ENCODE measurements at regions not wholly inside any gene's neighbourhood (a gene's known extent, or its start where the extent isn't known, plus 50 kb on each side); places are given as distances from the start of the nearest gene placed in this dataset.
"Not testable (repeated sequence)": the region's sequence is repeated elsewhere in the genome, so short reads cannot be mapped to it uniquely, and the experiment has no call there.

DNA sequence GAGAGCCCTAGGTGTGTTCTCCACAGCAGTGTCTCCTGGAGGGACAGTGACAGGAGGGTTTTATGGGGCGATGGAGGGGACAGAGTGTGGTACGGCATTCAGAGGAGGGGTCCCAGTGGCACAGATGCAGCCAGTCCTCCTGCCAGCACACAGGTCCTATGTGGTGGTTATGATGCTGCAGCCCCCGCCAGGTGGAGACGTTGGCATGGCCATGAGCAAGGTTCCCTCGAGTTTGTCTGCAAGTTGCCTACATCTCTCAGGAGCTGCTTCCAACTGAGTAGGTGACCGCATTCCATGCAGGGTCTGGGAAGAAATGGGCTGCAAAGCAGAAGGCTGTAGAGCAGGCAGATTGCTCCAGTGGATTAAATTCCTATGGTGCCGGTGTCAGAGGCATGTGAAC lies 646.0 kb downstream of the TBC1D22A start:
- DNase-seq (ENCODE audit: low spot score), result no peak

DNA sequence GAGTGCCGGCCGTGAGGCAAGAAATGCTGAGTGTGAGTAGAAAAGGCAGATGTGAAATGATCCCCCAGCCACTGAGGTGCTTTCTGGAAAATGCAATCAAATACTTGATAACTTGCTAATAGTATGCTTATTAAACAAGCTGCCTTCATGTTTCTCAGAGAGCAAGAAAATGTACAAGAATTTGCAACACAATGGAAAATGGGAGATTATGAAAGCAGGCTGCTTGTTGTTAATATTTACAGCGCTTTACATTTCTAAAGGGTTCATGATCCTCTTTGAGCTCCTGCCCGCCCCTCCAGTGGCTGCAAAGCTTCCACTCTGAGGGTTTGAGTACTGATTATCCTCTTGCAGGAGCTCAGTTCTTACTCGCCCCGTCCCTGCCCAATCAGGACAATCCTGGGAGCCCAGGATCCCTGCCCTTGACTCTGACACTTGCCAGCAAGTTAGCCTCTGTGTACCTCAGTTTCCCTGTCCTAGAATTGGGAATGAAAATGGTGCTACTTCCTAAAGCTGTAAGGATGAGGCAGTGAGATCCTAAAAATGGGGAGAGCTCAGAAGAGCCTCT lies 645.1 kb downstream of the TBC1D22A start:
- DNase-seq (ENCODE audit: low spot score), result no peak

DNA sequence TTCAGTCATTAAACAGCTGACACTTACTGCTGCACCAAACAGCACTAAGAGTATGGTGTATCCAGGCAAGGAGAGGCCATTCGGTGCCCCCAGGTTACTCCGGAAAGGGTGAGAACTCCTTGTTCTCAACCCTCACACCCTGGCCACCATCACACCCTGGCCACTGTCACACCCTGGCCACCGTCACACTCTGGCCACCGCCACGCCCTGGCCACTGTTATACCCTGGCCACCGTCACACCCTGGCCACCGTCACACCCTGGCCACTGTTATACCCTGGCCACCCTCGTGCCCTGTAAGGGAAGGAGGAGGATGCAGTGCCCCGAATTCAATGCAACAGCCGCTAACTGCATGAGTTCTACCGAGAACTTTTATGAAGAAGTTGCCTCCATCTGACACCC lies 644.4 kb downstream of the TBC1D22A start:
- no peak for DNase-seq (ENCODE audit: low spot score)

DNA sequence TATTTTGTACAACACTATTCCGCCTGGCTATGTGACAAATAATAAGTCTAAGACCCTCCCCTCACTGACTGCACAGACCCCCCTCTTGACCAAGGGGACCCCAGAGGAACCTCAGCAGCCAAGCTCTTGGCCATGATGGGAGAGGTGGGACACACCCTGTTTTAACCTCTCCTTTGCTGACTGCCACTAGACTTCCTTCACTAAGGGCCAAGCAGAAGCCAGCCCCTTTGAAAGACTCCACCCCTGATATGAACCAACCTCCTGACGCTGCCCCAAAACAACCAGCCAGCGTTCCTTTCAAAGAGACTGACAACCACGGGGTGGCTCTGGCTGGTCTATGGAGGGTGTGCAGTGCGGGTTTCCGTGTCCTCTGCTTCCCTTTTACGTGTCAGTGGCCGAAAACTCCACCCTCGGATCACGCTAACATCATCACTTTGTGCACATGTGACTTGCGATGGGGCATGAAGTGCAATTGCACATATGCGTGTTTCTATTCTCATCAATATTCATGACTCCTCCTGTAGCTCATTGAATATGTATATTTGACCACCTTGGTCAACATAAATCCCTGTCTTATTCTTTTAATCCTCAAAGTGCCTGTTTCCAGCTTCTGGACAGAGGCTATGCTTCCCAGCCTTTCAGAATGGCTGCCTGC lies 643.9 kb downstream of the TBC1D22A start:
- DNase-seq (ENCODE audit: low spot score), result no peak

DNA sequence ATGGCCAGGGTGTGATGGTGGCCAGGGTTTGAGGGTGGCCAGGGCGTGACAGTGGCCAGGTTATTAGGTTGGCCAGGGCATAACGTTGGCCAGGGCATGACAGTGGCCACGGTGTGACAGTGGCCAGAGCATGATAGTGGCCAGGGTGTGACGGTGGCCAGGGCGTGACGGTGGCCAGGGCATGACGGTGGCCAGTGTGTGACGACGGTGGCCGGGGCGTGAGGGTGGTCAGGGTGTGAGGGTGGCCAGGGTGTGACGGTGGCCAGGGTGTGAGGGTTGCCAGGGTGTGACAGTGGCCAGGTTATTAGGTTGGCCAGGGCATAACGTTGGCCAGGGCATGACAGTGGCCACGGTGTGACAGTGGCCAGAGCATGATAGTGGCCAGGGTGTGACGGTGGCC lies 642.8 kb downstream of the TBC1D22A start:
- DNase-seq (ENCODE audit: low spot score), result not testable (repeated sequence)

DNA sequence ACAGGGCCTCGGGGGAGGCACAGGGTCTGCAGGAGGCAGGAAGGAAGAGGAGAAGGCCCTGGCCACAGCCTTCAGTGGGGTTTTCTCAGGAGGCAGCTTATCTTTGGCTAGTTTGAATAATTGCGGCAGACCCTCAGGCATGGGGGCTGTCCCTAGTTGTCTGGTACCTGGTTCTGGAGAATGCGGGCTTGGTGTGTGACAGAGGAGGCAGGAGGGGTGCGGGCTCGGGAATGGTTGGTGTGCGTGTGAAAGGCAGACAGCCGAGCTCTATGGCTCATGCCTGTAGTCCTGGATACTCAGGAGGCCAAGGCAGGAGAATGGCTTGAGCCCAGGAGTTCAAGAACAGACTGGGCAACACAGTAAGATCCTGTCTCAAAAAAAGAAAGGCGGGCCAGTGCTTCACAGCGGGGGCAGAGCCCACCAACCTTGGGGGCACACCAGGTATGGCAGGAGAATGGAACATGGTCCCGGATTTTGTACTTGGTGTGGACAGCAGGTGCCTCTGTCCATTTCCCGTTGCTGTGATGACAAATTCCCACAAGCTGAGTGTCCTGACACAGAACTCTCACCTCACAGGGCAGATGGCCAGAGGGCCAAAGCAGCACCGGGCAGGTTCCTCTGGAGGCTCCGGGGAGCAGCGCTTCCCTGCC lies 640.6 kb downstream of the TBC1D22A start:
- DNase-seq (ENCODE audit: low spot score), result no peak

DNA sequence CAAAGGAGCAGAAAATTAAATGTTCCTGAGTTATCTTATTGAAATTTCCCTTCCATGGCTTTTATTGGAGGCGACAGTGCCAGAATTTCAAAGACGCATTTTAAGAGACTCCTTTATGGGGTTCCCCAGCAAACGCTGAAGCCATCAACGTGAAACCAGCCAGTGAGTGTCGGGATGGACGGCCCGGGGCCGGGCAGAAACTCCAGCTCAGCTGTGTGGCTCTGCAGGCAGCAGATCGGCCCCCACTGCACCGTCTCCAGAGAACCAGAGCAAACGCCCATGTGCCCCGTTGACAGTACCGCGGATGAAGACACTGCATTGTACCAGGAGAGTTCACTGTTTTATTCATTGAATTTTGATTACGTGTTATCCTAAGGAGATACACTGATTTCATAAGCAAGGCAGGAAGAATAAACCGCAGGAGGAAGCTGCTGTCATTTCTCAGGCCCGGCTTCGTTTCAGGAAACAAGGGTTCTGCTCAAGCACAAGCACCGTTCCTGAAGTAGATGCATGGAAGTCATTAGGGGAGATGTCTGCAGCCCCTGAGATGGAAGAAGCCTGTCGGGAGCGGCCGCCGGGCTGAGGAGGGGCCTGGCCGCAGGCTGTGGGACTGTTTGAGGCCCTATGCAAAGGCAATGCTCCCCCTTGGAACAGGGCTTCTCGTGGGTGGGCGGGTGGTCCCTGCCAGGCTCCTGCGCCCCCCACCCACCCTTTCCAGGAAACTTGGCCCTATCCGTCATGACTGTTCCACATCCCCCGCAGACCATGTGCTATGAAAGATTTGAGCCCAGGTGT lies 639.7 kb downstream of the TBC1D22A start:
- DNase-seq (ENCODE audit: low spot score), result no peak

DNA sequence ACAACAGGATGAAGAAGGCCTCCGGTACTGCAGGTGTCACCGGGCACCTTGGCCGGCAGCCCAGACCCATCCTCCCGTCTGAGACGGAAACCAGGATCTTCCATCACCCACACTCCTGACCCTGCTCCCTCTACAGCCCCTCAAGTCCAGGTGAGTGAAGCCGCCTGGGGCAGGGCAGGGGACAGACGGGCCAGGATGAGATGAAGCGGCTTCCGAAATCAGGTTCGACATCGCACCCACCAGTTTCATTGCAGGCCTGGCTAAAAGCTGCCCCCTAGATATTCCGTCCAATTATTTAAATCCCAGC lies 639.1 kb downstream of the TBC1D22A start:
- DNase-seq (ENCODE audit: low spot score), result no peak

DNA sequence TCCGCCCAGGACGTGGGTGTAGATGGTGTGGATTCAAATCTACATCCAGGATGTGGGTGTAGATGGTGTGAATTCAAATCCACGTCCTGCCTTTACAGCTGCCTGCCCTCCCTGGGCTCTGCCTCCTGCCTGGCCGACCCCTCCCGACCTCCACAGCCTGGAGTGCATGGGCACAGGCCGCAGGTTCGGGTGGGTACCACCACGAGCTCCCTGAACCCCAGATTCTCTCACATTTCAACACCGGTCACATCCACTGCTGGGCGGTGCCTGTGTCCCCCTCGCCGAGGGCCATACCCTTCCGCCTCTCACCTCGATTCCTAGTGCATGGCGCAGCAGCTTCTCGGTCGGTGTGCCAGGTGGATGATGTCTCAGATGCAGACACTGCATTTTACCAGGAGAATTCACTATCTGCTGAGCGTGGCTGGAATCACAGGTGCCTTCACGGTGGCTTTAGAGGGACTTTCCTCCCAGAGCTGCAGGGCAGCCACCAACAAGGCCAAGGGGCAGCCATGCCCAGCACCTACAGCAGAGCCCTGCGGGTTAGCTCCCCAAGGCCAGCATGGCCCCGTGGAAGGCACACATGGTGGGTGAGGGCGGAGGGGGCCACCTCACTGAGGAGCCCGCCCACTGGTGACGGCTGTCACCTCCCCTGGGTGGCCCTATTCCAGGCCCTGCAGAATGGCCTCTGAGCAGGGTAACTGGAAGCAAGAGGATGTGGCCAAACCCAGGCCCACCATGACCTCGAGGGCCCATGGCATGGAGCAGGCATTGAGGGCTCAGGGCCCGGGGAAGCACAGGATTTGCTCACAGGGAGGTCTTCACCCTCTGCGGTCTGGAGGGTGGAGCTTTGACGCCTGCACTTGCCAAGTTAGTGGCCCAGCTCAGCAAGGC lies 638.5 kb downstream of the TBC1D22A start:
- DNase-seq (ENCODE audit: low spot score), result no peak

DNA sequence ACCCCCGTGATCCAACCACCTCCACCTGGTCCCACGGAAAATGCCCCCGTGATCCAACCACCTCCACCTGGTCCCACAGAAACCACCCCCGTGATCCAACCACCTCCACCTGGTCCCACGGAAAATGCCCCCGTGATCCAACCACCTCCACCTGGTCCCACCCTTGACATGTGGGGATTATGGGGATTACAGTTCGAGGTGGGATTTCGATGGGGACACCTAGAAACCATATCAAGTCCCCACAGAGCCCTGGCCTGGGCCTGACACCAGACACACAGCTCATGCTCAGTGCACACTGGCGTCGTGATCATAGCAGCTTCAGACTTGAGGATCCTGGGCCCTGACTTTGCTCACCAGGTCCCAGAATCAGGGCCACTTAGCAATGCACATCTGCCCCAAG lies 637.7 kb downstream of the TBC1D22A start:
- DNase-seq (ENCODE audit: low spot score), result not testable (repeated sequence)

DNA sequence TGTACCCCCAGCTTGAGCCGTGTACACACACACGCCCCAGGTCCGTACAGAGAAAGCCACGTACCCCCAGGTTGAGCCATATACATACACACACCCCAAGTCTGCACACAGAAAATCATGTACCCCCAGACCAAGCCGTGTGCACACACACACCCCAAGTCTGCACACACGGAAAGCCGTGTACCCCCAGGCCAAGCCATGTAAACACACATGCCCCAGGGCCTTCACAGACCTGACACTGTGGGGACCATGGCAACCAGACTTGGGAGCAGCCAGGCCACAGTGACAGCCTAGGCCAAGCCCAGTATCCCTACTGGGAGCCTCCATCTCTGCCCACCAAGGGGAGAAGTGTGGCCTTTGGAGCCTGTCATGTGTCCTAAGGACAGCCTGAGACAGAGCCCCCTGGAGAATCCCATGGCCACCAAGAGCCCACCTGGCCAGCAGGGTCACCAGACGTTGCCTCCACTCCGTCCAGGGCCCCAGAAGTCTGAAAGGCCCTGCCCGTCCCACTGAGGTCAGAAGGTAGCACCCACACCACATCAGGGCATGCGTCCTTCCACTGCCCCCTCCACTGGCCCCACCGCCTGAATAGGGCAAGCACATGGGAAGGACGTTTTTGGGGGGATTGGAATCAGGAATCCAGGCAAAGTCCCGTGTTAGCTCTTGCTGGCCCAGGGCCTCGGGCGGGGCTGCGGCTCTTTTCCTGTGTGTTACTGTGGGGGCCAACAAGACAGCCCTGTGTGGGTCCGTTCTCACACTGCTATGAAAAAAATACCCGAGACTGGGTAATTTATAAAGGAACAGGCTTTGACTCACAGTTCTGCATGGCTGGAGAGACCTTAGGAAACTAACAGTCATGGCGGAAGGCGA lies 636.7 kb downstream of the TBC1D22A start:
- DNase-seq (ENCODE audit: low spot score), result no peak

DNA sequence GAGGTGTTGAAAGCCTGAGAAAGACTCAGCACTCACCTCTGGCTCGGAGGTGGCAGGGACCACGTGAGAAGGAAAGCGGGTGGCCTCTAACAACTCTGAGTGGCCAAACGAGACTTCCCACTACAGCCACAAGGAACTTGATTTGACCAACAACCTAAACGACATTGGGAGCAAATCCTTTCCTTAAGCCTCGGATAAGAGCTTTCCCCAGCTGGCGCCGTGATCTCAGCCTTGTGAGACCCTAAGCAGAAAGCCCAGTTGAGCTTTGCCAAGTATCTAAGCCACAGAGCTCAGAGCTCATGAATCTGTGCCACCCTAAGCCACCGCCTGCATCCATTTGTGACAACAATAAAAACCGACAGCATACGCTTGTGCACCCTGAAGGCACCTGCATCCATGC lies 636.0 kb downstream of the TBC1D22A start:
- DNase-seq (ENCODE audit: low spot score), result no peak

DNA sequence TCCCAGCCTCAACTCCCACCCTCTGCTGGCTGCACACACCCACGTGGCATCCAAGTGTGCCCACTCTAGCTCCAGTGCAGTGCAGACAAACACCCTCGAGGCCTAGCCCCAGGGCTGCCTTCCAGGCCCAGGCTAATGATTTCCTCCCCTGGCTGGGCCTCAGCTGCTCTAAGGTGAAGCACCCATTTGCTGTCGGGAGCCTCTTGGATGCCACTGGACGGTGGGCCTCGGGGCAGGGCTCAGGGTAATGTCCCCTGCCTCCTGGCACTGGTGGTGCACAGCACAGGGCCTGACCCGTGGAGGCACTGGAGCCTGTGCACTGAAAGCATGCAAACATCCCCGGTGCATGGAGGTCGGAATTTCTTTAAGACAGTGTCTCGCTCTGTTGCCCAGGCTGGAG lies 635.2 kb downstream of the TBC1D22A start:
- DNase-seq (ENCODE audit: low spot score), result no peak

DNA sequence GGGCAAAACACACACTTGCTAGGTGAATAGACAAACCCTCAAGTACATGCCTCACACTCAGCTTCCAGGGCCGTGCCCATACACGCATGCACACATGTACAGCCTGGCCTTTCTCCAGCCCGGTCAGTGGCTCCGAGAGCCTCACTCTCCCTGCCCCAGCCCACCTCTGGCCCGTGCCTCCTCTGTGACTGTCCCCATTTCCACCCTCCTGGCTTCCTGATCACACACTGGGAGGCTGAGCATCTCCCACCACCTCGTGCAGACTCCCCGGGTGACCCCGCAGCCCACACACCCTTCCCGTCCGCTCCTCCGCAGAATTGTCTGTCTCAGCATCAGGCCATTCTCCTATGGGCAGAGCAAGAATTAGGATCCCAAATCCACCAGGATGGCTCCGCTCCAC lies 634.1 kb downstream of the TBC1D22A start:
- no peak for DNase-seq (ENCODE audit: low spot score)

DNA sequence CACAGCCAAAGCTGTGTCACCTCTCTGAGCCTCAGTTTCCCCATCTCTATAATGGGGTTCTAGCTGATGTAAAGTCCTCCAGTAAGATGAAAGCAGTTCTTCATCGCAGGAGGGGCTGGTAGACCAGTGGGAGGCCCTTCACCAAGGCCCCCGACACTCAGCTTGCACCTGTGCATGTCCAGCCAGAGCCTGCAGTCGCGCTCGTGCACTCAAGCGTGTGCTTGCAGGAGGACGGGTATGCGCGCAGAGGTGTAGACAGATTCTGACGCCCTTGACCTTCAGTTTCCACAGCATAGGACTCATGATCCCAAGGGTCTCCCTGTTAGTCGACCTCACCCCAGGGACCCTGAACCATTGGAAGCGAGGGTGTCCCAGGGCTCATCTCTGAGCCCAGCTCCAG lies 633.7 kb downstream of the TBC1D22A start:
- no peak for DNase-seq (ENCODE audit: low spot score)

DNA sequence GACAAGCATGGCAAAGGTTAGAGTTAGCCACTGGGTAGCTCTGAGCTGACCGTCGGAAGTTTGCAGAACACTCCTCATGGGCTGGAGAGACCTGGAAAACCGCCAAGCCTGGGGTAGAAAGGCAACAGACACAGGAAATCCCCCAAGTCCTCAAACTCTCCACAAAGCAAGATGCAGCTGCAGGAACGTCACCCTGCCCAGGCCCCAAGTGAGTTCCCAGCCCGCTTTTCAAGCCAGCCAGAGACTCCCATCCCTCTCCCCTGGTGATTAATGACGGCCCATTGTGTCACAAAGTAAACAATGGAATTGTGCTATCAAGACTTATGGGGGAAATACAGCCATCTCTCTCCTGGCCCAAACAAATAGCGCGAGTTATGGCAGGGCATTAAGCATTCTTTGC lies 633.0 kb downstream of the TBC1D22A start:
- no peak for DNase-seq (ENCODE audit: low spot score)

DNA sequence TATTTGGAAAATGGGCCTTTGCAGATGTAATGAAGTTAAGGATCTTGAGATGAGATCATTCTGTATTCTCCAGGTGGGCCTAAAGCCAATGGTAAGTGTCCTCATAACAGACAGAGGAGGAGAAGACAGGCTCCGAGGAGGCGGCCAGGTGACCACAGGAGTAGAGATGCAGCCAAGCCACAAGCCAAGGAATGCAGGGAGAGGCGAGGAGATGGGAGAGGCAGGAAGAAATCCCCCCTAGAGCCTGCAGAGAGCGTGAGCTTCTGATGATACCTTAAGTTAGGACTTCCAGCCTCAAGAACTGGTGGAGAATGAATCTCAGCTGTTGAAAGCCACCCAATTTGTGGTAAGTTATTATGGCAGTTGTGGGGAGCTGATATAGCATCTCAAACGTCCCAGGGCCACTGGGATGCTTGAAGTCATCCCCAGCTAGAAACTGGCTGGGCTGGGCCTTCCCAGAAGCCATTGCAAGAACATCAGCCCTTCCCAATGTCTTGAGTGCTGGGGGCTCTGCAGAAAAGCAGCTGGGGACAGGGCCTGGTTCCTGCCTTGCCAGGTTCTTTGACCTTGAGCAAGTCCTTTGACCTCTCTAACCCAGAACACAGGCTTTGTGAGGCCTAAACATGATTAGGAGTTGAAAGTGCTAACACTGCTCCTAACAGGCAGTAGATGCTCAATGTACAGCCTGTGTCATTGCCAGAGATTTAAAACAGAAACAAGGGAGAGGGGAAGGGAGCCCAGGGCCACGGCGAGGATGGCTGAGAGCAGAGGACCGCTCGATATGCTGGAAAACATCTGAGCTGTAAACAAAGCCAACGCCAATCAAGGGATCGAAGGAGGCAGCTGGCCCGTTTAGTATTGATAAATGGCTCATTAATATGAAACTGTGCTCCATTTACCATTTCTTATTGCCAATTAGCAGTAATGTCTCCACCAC lies 632.3 kb downstream of the TBC1D22A start:
- no peak for DNase-seq (ENCODE audit: low spot score)

DNA sequence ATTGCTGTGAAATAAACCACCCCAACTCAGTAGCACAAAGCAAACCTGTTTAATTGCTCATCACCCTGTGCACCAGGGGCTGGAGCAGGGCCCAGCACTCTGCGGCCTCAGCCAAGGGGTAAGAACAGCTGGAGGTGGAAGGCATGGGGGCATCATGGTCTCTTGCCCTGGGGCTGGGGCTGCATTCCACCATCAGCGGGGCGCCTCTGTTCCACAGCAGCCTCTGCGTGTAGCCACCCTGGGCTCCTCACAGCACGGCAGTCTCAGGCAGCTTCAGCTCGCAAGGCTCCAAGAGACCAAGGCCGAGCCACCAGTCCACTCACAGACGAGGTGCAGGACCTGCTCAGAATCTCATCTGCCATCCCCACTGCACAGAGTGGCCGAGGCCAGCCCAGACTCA lies 630.7 kb downstream of the TBC1D22A start:
- no peak for DNase-seq (ENCODE audit: low spot score)

DNA sequence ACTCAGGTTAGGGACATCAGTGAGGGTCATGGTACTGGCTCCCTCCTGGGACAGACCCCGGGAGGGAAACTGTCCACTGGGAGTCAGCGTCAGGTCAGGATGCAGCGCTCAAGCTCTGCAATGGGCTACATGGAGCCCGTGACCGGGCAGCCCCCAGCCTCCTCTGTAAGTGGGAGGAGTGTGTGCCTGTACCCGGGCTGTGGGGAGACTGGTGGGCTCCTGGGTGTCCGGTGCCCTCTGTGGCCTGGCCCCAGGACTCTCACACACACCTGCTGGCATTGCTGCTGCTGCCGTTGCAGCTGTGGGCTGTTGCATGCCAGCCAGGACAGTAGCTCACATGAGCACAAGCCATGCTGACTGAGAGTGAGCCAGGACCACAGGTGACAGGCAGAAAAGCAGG lies 630.3 kb downstream of the TBC1D22A start:
- no peak for DNase-seq (ENCODE audit: low spot score)

DNA sequence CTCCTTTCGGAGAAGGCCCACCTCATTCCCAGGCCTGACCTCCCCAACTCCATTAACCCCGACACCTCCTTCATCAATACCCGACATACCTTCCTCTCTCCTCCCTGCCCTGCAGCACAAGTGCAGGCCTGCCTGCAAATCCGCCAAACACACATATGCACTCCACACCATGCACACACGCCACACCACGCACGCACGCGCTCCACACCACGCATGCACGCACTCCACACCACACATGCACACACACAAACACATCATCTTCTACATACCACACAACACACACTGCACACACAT lies 629.6 kb downstream of the TBC1D22A start:
- DNase-seq (ENCODE audit: low spot score), result no peak
